ENCODE measurements at regions not wholly inside any gene's neighbourhood (a gene's known extent, or its start where the extent isn't known, plus 50 kb on each side); places are given as distances from the start of the nearest gene placed in this dataset.

- TF ChIP-seq CTCF (IDR thresholded peaks at IDR 0.05; ENCODE audit: unreplicated experiment): no peak
- H3K4me1 Mint-ChIP-seq (ENCODE audit: unreplicated experiment): peaks cover 3% of the 10 kb centered on the region
- H3K4me3 Mint-ChIP-seq (ENCODE audit: unreplicated experiment): no peak overlapping the region
- no peak overlapping the region for H3K27ac Mint-ChIP-seq (ENCODE audit: unreplicated experiment)
- no peaks in the 10 kb centered on the region for H3K36me3 Mint-ChIP-seq (ENCODE audit: low read depth, unreplicated experiment)
- no peaks in the 10 kb centered on the region for H3K9me3 Mint-ChIP-seq (ENCODE audit: unreplicated experiment)
- no peak for DNase-seq (ENCODE audit: low spot score)
- H3K27me3 Mint-ChIP-seq (ENCODE audit: unreplicated experiment): no peaks in the 10 kb centered on the region
These were observed 269.0 kb upstream of the G2E3 start for GRCh38 chr14:30290001-30290400.

- no peaks in the 10 kb centered on the region for H3K36me3 Mint-ChIP-seq (ENCODE audit: low read depth, unreplicated experiment)
- DNase-seq (ENCODE audit: low spot score): no peak
- H3K27ac Mint-ChIP-seq (ENCODE audit: unreplicated experiment): no peak overlapping the region
- H3K4me3 Mint-ChIP-seq (ENCODE audit: unreplicated experiment): no peak overlapping the region
- no peaks in the 10 kb centered on the region for H3K9me3 Mint-ChIP-seq (ENCODE audit: unreplicated experiment)
- TF ChIP-seq CTCF (IDR thresholded peaks at IDR 0.05; ENCODE audit: unreplicated experiment): no peak
- no peaks in the 10 kb centered on the region for H3K27me3 Mint-ChIP-seq (ENCODE audit: unreplicated experiment)
- peaks cover 3% of the 10 kb centered on the region for H3K4me1 Mint-ChIP-seq (ENCODE audit: unreplicated experiment)
These were observed 267.7 kb upstream of the G2E3 start for GRCh38 chr14:30291216-30291615.

- H3K27me3 Mint-ChIP-seq (ENCODE audit: unreplicated experiment): no peaks in the 10 kb centered on the region
- H3K36me3 Mint-ChIP-seq (ENCODE audit: low read depth, unreplicated experiment): no peaks in the 10 kb centered on the region
- DNase-seq (ENCODE audit: low spot score): no peak
- TF ChIP-seq CTCF (IDR thresholded peaks at IDR 0.05; ENCODE audit: unreplicated experiment): no peak
- no peak overlapping the region for H3K27ac Mint-ChIP-seq (ENCODE audit: unreplicated experiment)
- H3K4me1 Mint-ChIP-seq (ENCODE audit: unreplicated experiment): peaks cover 6% of the 10 kb centered on the region
- no peaks in the 10 kb centered on the region for H3K9me3 Mint-ChIP-seq (ENCODE audit: unreplicated experiment)
- no peak overlapping the region for H3K4me3 Mint-ChIP-seq (ENCODE audit: unreplicated experiment)
These were observed 266.4 kb upstream of the G2E3 start for GRCh38 chr14:30292541-30292940.

GRCh38 chr14:30295980-30296379, 263.0 kb upstream of the G2E3 start:
- Mint-ChIP-seq H3K27me3 (ENCODE audit: unreplicated experiment) (no peaks in the 10 kb centered on the region), H3K27ac (ENCODE audit: unreplicated experiment) (no peak overlapping the region), H3K4me1 (ENCODE audit: unreplicated experiment) (peaks cover 15% of the 10 kb centered on the region), H3K9me3 (ENCODE audit: unreplicated experiment) (no peaks in the 10 kb centered on the region), H3K36me3 (ENCODE audit: low read depth, unreplicated experiment) (no peaks in the 10 kb centered on the region), H3K4me3 (ENCODE audit: unreplicated experiment) (no peak overlapping the region)
- no peak for DNase-seq (ENCODE audit: low spot score)
- TF ChIP-seq CTCF (IDR thresholded peaks at IDR 0.05; ENCODE audit: unreplicated experiment): no peak

- H3K27ac Mint-ChIP-seq (ENCODE audit: unreplicated experiment): peak overlapping the region; percentile 13
- H3K27me3 Mint-ChIP-seq (ENCODE audit: unreplicated experiment): no peaks in the 10 kb centered on the region
- H3K9me3 Mint-ChIP-seq (ENCODE audit: unreplicated experiment): no peaks in the 10 kb centered on the region
These were observed 262.0 kb upstream of the G2E3 start for GRCh38 chr14:30296931-30297405.

More at GRCh38 chr14:30296931-30297405, 262.0 kb upstream of the G2E3 start:
- no peaks in the 10 kb centered on the region for H3K36me3 Mint-ChIP-seq (ENCODE audit: low read depth, unreplicated experiment)
- DNase-seq (ENCODE audit: low spot score): no peak
- peaks cover 15% of the 10 kb centered on the region for H3K4me1 Mint-ChIP-seq (ENCODE audit: unreplicated experiment)
- no peak overlapping the region for H3K4me3 Mint-ChIP-seq (ENCODE audit: unreplicated experiment)
- TF ChIP-seq CTCF (IDR thresholded peaks at IDR 0.05; ENCODE audit: unreplicated experiment): no peak
